Osteocyte (in vitro differentiated cells): ENCODE measurements at regions not wholly inside any gene's neighbourhood (a gene's known extent, or its start where the extent isn't known, plus 50 kb on each side); places are given as distances from the start of the nearest gene placed in this dataset.

Experiments used
- DNase-seq: peaks from one replicate; pipeline ENCODE4 v3.0.0; 2021; ENCODE audit warnings: mixed read lengths; ENCODE audit not compliant: unreplicated experiment; ENCODE audit errors: extremely low spot score
- H3K27ac Mint-ChIP-seq: one replicate; pipeline ENCODE4 v1.8.0; 2021; ENCODE audit warnings: mild to moderate bottlenecking, mixed read lengths; ENCODE audit not compliant: unreplicated experiment
- H3K27me3 Mint-ChIP-seq: one replicate; pipeline ENCODE4 v1.8.0; 2021; ENCODE audit warnings: mixed read lengths; ENCODE audit not compliant: unreplicated experiment
- H3K36me3 Mint-ChIP-seq: one replicate; pipeline ENCODE4 v1.8.0; 2021; ENCODE audit warnings: mixed read lengths; ENCODE audit not compliant: unreplicated experiment
- H3K4me1 Mint-ChIP-seq: one replicate; pipeline ENCODE4 v1.8.0; 2021; ENCODE audit warnings: mixed read lengths; ENCODE audit not compliant: unreplicated experiment
- H3K4me3 Mint-ChIP-seq: one replicate; pipeline ENCODE4 v1.8.0; 2021; ENCODE audit warnings: mild to moderate bottlenecking, moderate library complexity, mixed read lengths; ENCODE audit not compliant: unreplicated experiment
- H3K9me3 Mint-ChIP-seq: one replicate; pipeline ENCODE4 v1.8.0; 2021; ENCODE audit warnings: mixed read lengths; ENCODE audit not compliant: unreplicated experiment
- TF ChIP-seq, protein P1 (sequence below): fragments of 200-600 bp; sonication (generic); IDR thresholded peaks from 2 replicates; pipeline ENCODE4 v1.5.0; 2021; ENCODE audit warnings: antibody characterized with exemption, mild to moderate bottlenecking, moderate library complexity

DNA sequence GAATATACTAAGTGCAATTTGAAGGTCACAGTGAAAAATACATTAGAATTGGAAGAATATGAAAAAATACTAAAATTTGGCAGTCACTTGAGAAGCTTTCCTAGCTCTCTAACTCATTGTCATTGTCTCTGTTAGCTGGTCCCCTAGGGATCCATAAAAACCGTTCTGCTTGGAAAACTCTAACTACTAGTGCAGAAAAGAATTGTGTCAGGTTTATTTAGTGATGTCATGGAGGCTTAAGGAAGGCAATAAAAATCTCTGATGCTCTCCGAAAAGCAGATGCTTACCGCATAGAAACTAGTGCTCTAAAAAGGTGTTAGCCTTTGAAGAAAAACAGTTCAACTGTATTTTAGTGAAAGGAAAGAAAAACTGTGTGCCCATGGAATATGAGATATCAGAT lies 150.1 kb upstream of the DLGAP1 start:
- DNase-seq: no peak
- TF ChIP-seq, protein P1, sequence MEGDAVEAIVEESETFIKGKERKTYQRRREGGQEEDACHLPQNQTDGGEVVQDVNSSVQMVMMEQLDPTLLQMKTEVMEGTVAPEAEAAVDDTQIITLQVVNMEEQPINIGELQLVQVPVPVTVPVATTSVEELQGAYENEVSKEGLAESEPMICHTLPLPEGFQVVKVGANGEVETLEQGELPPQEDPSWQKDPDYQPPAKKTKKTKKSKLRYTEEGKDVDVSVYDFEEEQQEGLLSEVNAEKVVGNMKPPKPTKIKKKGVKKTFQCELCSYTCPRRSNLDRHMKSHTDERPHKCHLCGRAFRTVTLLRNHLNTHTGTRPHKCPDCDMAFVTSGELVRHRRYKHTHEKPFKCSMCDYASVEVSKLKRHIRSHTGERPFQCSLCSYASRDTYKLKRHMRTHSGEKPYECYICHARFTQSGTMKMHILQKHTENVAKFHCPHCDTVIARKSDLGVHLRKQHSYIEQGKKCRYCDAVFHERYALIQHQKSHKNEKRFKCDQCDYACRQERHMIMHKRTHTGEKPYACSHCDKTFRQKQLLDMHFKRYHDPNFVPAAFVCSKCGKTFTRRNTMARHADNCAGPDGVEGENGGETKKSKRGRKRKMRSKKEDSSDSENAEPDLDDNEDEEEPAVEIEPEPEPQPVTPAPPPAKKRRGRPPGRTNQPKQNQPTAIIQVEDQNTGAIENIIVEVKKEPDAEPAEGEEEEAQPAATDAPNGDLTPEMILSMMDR: no peak
- Mint-ChIP-seq H3K27ac (no peak overlapping the region), H3K27me3 (no peaks in the 10 kb centered on the region), H3K36me3 (no peaks in the 10 kb centered on the region), H3K4me3 (no peak overlapping the region), H3K9me3 (no peaks in the 10 kb centered on the region), H3K4me1 (no peaks in the 10 kb centered on the region)

DNA sequence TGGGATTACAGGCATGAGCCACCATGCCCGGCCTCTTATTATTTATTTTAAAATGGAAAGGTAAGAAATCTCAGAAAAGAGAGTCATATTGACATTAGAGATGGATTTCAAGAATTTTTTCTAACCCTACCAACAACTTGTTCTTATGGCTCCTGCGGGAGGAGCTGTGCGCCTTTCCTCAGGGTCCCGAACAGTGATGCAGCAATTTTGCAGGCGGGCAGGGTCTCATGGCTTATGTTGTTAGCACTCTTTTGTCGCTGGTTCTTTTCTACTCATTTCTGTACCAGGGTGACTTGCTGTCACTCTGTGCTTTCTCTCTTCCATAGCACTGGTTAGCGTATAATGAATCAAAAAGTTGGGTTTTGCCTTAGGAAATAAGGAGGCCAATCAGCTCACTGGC lies 148.8 kb upstream of the DLGAP1 start:
- Mint-ChIP-seq H3K9me3 (no peaks in the 10 kb centered on the region), H3K4me1 (no peaks in the 10 kb centered on the region), H3K4me3 (no peak overlapping the region), H3K36me3 (no peaks in the 10 kb centered on the region), H3K27ac (no peak overlapping the region), H3K27me3 (no peaks in the 10 kb centered on the region)
- DNase-seq: no peak
- TF ChIP-seq, protein P1: no peak

DNA sequence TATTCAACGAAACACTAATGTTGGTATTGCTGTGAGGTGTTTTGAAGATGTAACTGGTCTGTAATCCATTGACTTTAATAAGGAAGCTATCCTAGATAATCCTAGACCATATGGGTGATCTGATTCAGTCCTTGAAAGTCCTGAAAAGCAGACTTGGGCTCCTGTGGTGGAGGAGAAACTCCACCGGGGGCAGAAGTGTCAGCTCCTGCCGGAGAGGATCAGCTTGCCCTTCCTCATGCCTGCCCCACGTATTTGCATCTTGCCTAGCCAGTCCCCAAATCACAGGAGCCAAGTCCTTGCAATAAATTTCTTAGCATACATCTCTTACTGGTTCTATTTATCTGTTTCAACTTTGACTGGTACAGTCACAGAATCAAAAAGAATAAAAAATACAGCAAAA lies 144.2 kb upstream of the DLGAP1 start:
- TF ChIP-seq, protein P1: no peak
- Mint-ChIP-seq H3K27me3 (no peaks in the 10 kb centered on the region), H3K4me3 (no peak overlapping the region)

DNA sequence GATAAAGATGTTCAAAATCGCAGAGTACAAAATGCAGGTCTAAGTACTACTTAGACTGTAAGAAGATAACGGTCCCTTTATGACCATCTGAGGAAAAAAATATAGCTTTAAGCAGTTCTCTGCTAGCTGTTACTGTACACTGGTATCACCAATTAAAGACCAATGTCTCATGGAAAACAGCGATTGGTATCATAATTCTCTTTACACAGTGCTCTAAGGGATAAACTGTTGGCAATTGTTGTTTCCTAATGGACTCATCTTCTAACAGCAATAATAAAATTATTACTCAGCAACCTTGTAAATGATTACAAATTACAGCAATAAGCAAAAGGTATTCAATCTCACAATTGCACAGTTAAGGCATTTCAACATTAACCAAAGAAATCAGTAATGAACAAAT lies 142.2 kb upstream of the DLGAP1 start:
- Mint-ChIP-seq H3K27ac (no peak overlapping the region), H3K4me1 (no peaks in the 10 kb centered on the region), H3K36me3 (no peaks in the 10 kb centered on the region), H3K4me3 (no peak overlapping the region), H3K27me3 (no peaks in the 10 kb centered on the region), H3K9me3 (peaks cover 13% of the 10 kb centered on the region)
- TF ChIP-seq, protein P1: no peak
- no peak for DNase-seq

More for the DNA sequence above, 144.2 kb upstream of the DLGAP1 start:
- Mint-ChIP-seq H3K27ac (no peak overlapping the region), H3K9me3 (peaks cover 13% of the 10 kb centered on the region), H3K4me1 (no peaks in the 10 kb centered on the region), H3K36me3 (no peaks in the 10 kb centered on the region)
- DNase-seq: no peak

DNA sequence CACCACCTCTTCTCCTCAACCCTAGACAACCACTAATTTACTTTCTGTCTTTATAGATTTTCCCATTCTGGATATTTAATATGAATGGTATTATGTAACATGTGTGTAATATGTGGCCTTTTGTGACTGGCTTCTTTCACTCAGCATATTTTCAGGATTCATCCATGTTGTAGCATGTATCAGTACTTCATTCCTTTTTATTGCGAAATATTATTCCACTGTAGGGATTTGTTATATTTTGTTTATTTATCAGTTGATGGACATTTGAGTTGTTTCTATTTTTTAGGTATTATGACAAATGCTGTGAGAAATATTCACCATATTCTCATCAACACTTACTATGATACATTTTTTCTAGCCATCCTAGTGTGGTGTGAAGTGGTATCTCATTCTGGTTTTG lies 138.8 kb upstream of the DLGAP1 start:
- no peaks in the 10 kb centered on the region for H3K4me1 Mint-ChIP-seq

More for the DNA sequence above, 138.8 kb upstream of the DLGAP1 start:
- Mint-ChIP-seq H3K36me3 (no peaks in the 10 kb centered on the region), H3K27me3 (no peaks in the 10 kb centered on the region), H3K4me3 (no peak overlapping the region), H3K27ac (no peak overlapping the region), H3K9me3 (peaks cover 13% of the 10 kb centered on the region)
- TF ChIP-seq, protein P1: no peak
- no peak for DNase-seq
